ENCODE measurements at regions not wholly inside any gene's neighbourhood (a gene's known extent, or its start where the extent isn't known, plus 50 kb on each side); places are given as distances from the start of the nearest gene placed in this dataset.

DNA sequence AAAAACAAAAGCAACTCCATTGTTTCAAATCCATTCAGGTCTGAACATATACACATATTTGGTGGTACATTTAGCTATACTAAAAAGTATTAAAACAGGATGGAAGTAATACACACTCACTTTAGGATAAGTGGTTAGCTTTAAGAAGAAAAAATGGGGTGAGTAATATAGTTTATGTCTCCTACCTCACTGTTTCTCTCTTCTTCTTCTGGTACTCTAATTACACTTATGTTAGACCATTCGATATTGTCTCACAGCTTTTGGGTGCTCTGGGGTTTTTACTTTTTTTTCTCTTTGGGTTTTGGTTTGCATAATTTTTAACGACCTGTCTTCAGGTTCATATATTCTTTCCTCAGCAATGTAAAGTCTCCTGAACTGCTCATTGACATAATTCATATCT, 75.4 kb upstream of the AKAP13 start:
- CTCF ChIA-PET = interaction anchor here (0.7 to 1.3 kb wide), 2 partner anchors 8 to 109 kb away, joined by 4 to 7 read pairs; no protein-coding TSS in a partner anchor
- POLR2A ChIA-PET = interaction anchor here (0.7 kb wide), 1 partner anchor 77 kb away, joined by 3 read pairs; no protein-coding TSS in a partner anchor
- ATAC-seq (ENCODE audit: low read depth) (no peak), DNase-seq (no peak)
- Mint-ChIP-seq H3K4me3 (no peak overlapping the region), H3K9me3 (no peaks in the 10 kb centered on the region), H3K27ac (peak overlapping the region; percentile 19), H3K4me1 (peaks cover 59% of the 10 kb centered on the region), H3K27me3 (no peaks in the 10 kb centered on the region), H3K36me3 (ENCODE audit: low read depth) (no peaks in the 10 kb centered on the region)
- TF ChIP-seq, protein P1, sequence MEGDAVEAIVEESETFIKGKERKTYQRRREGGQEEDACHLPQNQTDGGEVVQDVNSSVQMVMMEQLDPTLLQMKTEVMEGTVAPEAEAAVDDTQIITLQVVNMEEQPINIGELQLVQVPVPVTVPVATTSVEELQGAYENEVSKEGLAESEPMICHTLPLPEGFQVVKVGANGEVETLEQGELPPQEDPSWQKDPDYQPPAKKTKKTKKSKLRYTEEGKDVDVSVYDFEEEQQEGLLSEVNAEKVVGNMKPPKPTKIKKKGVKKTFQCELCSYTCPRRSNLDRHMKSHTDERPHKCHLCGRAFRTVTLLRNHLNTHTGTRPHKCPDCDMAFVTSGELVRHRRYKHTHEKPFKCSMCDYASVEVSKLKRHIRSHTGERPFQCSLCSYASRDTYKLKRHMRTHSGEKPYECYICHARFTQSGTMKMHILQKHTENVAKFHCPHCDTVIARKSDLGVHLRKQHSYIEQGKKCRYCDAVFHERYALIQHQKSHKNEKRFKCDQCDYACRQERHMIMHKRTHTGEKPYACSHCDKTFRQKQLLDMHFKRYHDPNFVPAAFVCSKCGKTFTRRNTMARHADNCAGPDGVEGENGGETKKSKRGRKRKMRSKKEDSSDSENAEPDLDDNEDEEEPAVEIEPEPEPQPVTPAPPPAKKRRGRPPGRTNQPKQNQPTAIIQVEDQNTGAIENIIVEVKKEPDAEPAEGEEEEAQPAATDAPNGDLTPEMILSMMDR (IDR thresholded peaks at IDR 0.05) = no peak
- intact Hi-C loops (cut with micrococcal nuclease) = no loop called here

DNA sequence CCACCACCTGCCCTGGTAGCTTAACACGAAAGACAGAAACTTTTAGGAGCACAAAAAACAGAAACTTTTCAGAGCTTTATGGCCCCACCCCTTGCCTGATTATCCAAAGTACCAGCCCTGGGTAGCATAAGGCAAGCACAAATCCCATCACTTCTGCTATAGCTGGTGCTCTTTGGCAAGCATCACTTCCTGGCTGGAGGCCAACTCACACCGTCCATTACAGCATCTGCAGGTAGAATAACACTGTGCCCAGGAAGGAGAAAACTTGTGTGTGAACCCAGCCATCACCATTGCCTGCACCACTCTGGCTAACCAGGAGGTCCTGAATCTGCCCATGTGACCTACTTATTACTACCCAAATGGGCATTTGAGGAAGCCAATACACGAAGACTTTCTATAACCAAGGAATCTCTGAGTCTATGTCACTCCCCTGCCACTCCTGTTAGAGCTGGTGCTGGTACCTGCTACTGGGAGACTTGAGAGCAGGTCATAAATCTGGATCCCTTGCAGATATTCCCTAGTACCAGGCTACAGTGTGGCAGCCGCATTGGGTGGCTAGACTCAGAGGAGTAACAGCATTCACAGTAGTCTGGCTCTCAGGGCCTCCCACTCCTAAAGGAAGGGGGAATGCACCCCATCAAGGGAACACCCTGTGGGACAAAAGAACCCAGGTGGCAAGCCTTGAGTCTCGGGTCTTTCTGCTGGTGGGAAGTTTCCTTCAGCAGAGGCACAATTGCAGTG, 73.3 kb upstream of the AKAP13 start:
- no peaks in the 10 kb centered on the region for H3K36me3 Mint-ChIP-seq (ENCODE audit: low read depth)
- intact Hi-C loops (cut with micrococcal nuclease) = no loop called here
- peaks cover 68% of the 10 kb centered on the region for H3K4me1 Mint-ChIP-seq
- H3K4me3 Mint-ChIP-seq = no peak overlapping the region
- DNase-seq = no peak
- POLR2A ChIA-PET = interaction anchor here (0.6 to 4.1 kb wide), 5 partner anchors 9 to 152 kb away, joined by 3 to 34 read pairs (median 10); no protein-coding TSS in a partner anchor
- ATAC-seq (ENCODE audit: low read depth) = no peak
- TF ChIP-seq, protein P1 (IDR thresholded peaks at IDR 0.05) = no peak
- no peaks in the 10 kb centered on the region for H3K9me3 Mint-ChIP-seq
- CTCF ChIA-PET = interaction anchor here (2.1 to 2.7 kb wide), 2 partner anchors 10 to 106 kb away, joined by 7 to 10 read pairs; no protein-coding TSS in a partner anchor
- H3K27me3 Mint-ChIP-seq = no peaks in the 10 kb centered on the region
- peak overlapping the region; percentile 61 for H3K27ac Mint-ChIP-seq

DNA sequence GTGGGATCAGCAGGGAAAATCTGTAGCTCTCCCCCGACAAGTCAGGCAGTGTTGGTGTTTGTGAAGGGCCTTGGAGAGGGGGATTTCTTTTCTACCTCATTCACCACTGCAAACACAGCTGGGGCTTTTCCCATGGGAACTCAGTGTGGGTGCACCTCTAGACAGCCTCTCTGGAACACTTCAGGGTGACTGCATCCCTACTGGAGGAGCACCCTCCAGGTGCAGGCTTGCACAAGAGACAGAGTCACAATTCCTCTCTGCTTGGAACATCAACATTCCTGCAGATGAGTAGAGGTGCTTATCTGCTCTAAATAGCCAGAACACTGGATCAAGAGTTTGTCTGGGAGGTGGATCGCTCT, 72.7 kb upstream of the AKAP13 start:
- no peaks in the 10 kb centered on the region for H3K36me3 Mint-ChIP-seq (ENCODE audit: low read depth)
- H3K27me3 Mint-ChIP-seq = no peaks in the 10 kb centered on the region
- intact Hi-C loops (cut with micrococcal nuclease) = no loop called here
- ChIA-PET CTCF (interaction anchor here (2.1 to 2.7 kb wide), 2 partner anchors 11 to 106 kb away, joined by 7 to 10 read pairs; no protein-coding TSS in a partner anchor), POLR2A (interaction anchor here (1.5 to 4.1 kb wide), 3 partner anchors 11 to 54 kb away, joined by 10 to 34 read pairs (median 12); no protein-coding TSS in a partner anchor)
- TF ChIP-seq, protein P1 (IDR thresholded peaks at IDR 0.05) = no peak
- H3K4me3 Mint-ChIP-seq = no peak overlapping the region
- no peak for DNase-seq
- peaks cover 68% of the 10 kb centered on the region for H3K4me1 Mint-ChIP-seq
- peak overlapping the region; percentile 61 for H3K27ac Mint-ChIP-seq
- no peak for ATAC-seq (ENCODE audit: low read depth)
- no peaks in the 10 kb centered on the region for H3K9me3 Mint-ChIP-seq

DNA sequence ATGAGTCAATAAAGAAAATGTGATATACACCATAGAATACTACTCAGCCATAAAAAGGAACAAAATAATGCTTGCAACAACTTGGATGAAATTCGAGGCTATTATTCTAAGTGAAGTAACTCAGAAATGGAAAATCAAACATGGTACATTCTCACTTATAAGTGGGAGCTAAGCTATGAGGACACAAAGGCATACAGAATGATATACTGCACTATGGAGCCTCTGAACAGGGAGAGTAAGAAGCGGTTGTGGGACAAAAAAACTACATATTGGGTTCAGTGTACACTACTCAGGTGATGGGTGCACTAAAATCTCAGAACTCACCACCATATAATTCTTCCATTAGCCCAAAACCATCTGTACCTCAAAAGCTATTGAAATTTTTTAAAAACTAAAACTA, 68.8 kb upstream of the AKAP13 start:
- DNase-seq (no peak), ATAC-seq (ENCODE audit: low read depth) (no peak)
- Mint-ChIP-seq H3K27me3 (no peaks in the 10 kb centered on the region), H3K36me3 (ENCODE audit: low read depth) (peaks cover 7% of the 10 kb centered on the region), H3K27ac (peak overlapping the region; percentile 99), H3K4me3 (peak overlapping the region; percentile 32), H3K9me3 (no peaks in the 10 kb centered on the region), H3K4me1 (peaks cover 97% of the 10 kb centered on the region)
- intact Hi-C loops (cut with micrococcal nuclease) = loop anchor here (1.0 to 5.0 kb wide), 6 partner anchors 15 to 381 kb away; no protein-coding TSS in a partner anchor
- CTCF ChIA-PET = interaction anchor here (1.3 to 2.9 kb wide), 7 partner anchors 9 to 102 kb away, joined by 4 to 54 read pairs (median 8); no protein-coding TSS in a partner anchor
- POLR2A ChIA-PET = interaction anchor here (1.0 to 10.0 kb wide), 14 partner anchors 9 to 381 kb away, joined by 3 to 409 read pairs (median 10); partner anchors contain the start of gene AKAP13
- TF ChIP-seq, protein P1 (IDR thresholded peaks at IDR 0.05) = no peak

DNA sequence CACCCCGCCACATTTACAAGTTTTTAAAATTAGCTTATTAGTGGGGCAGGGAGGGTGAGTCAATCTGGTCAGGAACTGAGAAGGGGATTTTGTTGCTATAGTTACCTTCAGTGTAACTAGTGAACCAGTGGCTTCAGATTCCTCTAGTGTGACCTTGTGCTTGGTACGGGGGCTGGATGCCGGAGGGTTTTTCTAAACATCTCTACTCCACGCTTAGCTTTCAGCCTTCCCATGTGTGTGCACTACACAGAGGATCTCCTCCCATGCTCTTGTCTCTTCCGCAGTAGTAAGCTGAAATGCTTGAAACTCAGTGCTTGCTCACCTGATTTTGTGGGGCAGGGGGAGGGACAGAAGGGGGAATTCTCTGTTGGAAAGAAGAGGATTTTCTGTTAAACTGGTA, 67.9 kb upstream of the AKAP13 start:
- Mint-ChIP-seq H3K4me1 (peaks cover 96% of the 10 kb centered on the region), H3K36me3 (ENCODE audit: low read depth) (peaks cover 7% of the 10 kb centered on the region), H3K27me3 (no peaks in the 10 kb centered on the region), H3K27ac (peak overlapping the region; percentile 99), H3K4me3 (peak overlapping the region; percentile 87), H3K9me3 (no peaks in the 10 kb centered on the region)
- ATAC-seq (ENCODE audit: low read depth) (peak; percentile 89), DNase-seq (peak; percentile 53)
- TF ChIP-seq, protein P1 (IDR thresholded peaks at IDR 0.05) = no peak
- CTCF ChIA-PET = interaction anchor here (1.0 to 2.9 kb wide), 9 partner anchors 10 to 101 kb away, joined by 3 to 54 read pairs (median 6); partner anchors contain the start of gene AKAP13
- intact Hi-C loops (cut with micrococcal nuclease) = loop anchor here (1.0 to 5.0 kb wide), 6 partner anchors 16 to 380 kb away; no protein-coding TSS in a partner anchor
- POLR2A ChIA-PET = interaction anchor here (0.7 to 10.0 kb wide), 21 partner anchors 10 to 394 kb away, joined by 3 to 409 read pairs (median 6); partner anchors contain the start of gene AKAP13
